ENCODE measurements at regions not wholly inside any gene's neighbourhood (a gene's known extent, or its start where the extent isn't known, plus 50 kb on each side); places are given as distances from the start of the nearest gene placed in this dataset.

DNA sequence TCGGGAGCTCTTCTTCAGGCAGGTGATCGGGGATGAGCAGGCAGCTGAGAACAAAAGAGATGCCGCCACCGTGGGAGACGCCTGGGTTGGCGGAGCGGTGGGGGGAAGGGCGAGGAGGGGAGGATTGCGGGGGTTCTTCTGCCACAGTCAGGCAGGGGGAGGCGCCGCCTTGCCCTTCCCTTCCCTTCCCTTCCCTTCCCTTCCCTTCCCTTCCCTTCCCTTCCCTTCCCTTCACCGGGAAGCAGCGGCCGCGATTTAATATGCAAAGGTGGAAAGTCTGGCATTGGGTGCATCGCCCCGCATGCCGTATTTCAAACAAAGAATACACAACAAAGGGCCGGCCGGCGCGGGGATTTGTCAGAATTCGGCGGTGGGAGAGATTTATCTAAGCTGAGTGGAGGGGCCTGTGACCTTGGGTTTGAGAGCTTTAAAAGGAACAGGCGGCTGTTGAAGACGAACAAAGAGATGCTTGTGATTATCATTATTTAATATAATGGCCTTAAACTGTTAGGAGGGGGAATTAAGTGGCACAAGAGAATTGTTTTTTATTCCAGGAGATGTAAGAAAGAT is 262.3 kb upstream of the TNRC6C start:
- no peak for DNase-seq (ENCODE audit: low read depth in 2 of 2)

DNA sequence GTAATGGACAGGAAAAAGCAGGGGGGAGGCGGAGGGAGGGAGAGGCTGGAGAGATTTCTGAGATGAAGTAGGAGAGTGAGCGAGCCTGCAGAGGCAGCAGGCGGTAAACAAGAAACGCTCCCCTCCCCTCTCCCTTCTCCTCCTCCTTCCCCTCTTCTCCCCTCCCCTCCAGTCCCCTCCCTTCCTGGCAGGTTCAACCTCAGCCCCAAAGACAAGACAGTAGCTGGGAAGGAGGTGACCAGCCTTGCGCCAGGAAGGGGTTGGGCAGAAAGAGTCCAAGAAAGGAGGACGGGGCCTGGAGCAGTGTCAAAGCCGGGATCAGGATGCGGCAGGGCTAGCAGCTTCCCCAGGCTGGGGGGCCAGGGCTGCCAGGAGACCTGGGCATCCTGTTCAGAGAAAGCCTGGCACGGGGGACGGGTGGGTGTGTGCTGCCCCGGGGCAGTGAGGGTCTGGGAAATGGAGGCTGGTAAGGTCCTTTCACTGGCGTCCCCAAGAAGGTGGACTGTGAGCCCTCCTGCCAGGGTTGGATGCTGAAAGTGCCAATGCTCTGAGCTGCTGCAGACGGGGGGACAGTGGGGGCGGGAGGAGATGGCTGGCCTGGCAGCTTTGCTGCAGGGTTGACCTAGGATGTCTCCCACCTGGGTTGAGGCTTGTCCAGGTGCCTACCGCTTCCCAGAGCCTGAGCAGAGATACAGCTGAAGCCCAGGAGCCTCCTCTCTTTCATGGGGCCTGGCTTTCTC is 261.6 kb upstream of the TNRC6C start:
- DNase-seq (ENCODE audit: low read depth in 2 of 2): no peak

DNA sequence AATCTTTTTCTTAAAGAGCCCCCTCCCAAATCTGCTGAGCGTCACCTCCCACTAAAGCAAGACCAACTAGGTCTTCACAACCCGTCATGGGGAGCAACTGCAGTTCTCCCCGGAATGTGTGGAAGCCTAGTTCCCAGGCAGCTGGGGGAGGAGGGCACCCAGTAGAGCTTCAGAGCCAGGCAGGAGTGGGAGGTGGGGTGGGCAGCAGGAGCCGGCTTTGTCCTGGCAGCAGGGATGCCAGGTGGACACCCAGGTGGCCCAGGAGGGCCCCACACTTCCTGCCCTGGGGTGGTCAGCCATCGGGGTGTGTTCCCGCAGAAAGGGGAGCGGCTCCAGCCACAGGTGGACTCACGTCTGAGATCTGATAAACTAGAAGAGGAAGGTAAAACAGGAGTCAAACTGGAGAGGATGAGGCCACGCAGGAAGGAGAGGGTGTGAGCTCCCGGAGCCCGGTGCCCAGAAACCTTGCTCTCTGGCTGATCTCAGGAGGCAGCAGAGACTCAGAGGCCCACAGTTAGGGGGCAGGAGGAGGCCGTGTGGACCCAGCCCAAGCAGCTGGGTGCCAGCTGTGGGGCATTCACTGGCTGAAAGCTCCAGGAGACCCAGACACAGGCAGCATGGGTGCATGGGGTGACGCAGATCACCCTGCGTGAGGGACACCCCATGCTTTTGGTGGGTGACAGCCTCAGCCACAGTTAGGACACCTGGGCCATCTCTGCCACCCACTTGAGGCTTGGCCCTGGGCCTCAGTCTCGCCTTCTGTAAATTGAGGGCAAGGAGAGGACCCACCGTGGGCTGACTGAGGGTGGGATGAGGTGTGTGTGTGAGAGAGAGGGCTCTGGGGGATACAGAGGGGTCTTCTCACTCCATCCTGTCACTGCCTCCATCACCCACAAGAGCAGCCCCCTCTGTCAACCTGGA is 260.8 kb upstream of the TNRC6C start:
- DNase-seq (ENCODE audit: low read depth in 2 of 2): no peak

DNA sequence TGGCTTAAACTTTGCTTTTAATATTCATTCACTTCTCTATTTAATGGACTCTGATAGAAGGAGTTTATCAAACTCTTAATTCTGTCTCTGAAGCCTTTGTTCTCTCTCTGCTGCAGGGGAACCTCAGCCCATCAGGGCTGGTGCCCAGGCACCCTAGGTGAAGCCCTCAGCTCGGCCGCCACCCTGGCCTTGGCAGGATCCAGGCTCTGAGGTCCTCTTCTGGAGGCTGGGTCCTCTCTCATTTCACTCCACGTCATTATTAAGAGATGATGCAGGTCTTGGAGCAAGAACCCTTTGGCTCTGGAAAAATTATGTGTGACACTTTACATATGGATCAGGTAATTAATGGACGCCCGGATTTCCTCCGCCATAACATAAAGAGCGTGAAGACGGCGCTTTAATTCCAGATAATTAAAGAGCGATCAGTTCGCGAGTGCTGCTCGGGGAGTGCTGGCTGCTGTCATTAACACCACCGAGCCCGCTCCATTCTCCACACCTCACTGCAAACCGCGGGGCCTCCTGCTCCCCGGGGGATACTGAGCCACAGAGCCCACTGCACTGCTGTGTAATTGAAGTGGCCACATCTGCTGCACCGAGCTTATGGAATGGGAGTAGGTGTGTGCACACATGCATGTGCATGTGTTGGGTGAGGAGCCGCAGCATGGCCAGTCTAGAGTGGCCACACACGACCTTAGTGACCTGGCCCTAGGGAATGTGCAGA is 259.4 kb upstream of the TNRC6C start:
- DNase-seq (ENCODE audit: low read depth in 2 of 2): no peak

DNA sequence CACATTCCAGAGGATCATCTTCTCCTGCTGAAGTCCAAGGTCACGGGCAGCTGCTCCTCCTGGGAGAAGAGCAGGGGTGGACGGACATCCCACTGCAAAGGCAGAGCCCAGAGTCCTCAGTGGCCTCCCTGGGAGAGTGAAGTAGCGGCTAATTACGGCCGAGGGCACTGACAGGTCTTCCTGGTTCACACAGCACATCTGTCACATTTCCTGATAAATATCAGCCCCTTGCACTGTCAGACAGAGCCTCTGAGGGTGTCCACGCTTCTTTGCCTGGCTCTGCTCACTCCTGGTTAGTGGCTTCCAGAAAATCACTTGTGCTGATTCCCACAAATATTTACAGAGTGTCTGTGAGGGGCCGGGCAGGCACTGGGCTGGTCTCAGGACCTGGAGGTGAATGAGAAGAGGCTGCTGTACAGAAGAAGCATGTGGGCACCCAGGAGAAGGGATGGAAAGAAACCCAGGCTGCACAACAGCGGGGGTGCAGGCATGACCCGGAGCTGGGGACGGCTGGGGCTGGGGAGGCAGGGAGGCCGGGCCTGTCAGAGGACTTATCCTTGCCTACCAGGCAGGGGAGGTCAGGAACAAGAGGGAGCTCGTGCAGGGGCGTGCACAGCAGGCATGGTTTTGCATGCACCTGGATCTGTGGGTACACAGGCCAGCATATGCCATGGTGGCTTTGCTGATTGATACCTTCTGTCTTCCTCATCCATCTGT is 258.2 kb upstream of the TNRC6C start:
- no peak for DNase-seq (ENCODE audit: low read depth in 2 of 2)

DNA sequence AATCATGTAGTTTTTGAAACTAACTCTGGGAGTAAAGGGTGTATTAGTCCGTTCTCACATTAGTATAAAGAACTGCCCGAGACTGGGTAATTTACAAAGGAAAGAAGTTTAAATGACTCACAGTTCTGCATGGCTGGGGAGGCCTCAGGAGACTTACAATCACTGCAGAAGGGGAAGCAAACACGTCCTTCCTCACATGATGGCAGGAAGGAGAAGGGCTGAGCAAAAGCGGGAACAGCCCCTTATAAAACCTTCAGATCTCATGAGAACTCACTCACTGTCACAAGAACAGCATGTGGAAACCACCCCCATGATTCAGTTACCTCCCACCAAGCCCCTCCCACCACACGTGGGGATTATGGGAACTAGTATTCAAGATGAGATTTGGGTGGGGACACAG is 256.5 kb upstream of the TNRC6C start:
- no peak for DNase-seq (ENCODE audit: low read depth in 2 of 2)

DNA sequence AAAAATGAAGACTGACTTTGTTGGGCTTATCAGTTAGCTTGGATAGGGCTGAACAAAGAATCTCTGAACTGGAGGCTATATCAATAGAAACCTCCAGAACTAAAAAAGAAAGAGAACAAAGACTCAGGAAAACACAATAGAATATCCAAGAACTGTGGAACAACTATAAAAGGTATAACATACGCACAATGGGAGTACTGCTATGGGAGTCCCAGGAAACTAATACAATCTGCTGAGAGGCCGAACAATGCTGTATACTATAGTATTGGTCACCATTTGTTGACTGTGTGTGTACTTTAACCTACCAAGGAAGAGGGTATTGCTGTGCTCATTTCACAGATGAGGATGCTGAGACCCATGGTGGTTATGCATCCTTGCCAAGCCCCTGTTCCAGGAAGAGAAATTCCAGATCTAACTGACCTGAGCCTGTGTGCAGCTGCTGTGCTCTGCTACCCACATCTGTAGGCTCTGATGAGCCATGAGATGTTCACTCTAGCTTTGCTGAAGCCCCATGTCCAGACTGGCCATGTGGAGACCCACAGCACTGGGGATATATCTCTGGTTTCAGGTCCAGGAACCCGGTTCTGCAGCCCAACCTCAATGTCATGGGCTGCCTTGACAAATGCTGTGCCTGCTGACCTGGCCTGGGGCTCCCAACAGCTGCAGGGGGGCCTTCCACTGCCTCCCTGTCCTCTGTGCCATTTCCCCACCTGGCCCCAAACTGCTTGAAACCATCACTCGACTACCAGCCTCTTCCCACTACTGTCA is 254.3 kb upstream of the TNRC6C start:
- no peak for DNase-seq (ENCODE audit: low read depth in 2 of 2)

DNA sequence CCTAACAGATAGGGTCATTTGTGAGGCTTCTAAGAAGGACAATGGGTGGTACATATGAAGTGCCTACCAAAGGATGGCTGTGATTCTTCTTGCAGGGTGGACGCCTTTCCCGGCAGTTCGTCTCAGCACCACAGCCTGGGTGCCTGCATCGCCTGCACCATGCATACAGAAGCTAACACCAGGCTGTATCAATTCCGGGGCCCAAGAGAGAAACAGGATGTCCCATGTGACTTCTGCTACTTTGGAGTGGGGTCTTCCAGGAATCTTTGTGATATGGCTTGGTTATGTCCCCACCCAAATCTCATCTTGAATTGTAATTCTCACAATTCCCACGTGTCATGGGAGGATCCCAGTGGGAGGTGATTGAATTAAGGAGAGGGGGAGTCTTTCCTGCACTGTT is 251.6 kb upstream of the TNRC6C start:
- DNase-seq (ENCODE audit: low read depth in 2 of 2): no peak

DNA sequence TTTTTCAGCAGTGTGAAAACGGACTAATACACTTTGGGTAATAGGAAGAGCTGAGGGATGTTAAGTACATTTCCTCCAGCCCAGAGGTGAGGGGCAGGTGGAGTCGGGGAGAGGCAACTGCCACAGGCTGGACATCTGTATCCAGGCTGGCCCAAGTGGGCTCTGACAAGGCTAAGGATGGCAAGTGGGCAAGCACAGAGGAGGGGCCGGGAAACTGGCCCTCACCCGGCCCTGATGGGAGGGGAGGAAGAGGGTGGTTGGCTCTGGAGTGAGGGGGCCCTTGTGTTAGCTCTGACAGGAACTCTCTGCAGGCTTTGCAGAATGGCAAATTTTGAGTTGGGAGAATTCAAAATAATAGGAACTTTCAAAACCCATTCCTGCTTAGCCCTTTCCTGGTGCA is 251.0 kb upstream of the TNRC6C start:
- DNase-seq (ENCODE audit: low read depth in 2 of 2): no peak

DNA sequence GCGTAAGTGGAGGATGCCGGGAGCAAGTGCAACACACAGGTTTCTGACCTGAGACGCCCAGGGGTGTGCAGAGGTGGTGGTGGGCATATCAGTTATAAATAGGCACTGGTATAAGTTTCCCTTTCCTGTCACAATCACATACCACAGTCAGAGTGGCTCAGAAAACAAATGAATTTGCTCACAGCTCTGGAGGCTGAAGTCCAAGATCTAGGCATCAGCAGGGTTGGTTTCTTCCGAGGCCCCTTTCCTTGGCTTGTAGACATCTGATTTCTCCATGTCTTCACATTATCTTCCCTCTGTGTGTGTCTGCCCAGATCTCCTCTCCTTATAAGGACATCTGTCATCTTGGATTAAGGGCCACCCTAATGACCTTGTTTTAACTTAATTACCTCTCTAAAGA is 250.5 kb upstream of the TNRC6C start:
- no peak for DNase-seq (ENCODE audit: low read depth in 2 of 2)

DNA sequence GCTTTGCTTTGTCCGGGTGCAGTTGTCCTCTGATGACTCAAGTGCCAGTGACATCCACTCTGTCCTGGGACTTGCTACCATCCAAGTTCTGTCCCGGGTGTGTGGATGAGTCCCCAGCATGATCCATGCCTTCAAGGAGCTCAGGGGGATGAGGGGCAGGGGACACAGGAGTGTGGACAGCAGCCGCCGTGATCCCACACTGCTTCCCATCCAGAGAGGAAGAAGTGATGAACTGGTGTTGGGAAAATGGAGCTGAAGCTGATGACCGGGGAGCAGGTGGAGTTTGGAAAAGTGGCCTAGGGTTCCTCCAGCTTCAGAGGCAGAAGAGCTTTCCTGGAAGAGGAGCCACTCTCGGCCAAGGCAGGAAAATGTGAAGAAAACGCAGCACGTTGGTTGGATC is 249.6 kb upstream of the TNRC6C start:
- no peak for DNase-seq (ENCODE audit: low read depth in 2 of 2)

DNA sequence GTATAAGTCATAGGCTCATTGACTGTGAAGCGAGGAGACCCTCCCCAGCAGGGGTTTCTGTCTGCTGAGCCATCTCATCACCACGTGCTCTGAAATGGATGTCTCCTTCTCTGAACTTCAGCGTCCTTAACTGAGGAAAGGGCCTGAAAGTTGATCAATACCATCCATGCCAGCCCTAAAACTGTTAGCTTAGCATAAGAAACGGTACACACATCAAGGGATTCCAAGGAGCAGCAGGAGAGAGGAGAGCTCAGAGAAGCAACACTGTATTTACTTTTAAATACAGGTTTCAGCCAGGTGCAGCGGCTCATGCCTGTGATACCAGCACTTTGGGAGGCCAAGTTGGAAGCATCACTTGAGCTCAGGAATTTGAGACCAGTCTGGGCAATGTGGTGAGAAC is 248.9 kb upstream of the TNRC6C start:
- DNase-seq (ENCODE audit: low read depth in 2 of 2): no peak

DNA sequence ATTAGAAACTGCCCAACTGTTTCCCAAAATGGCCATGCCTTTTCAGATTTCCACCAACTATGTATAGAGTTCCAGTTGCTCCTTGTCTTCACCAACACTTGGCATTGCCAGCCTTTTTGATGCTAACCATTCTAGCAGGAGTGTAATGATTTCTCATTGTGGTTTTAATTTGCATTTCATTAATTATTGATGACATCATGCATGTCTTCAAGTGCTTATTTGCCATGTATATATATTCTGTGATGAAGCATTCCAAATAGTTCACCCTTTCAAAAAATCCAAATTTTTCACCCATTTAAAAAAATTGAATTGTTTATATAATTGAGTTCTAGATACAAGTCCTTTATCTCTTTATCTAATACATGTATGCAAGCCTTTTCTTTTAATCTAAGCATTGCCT is 245.9 kb upstream of the TNRC6C start:
- DNase-seq (ENCODE audit: low read depth in 2 of 2): no peak

DNA sequence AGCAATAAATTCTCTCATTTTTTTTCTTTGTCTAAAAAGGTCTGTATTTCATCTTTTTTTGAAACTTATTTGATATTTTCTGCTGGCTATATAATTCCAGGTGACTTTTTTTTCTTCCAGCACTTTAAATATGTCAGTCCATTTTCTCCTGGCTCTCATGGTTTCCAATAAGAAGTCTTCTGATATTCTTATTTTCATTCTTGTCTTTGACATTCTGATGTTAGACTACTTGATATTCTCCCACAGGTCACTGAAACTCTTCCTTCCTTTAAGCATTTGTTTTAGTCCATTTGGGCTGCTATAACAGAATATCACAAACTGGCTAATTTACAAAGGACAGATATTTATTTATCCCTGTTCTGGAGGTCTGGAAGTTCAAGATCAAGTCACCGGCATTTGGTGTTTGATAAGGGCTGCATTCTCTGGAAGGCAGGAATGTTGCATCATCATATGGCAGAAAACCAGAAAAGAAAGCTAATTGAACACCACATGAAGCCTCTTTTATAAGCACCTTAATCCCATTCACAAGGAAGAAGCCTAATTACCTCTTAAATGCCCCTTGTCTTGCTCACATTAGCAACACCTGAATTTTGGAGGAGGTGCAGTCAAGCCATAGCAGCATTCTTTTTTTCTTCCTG is 242.1 kb upstream of the TNRC6C start:
- DNase-seq (ENCODE audit: low read depth in 2 of 2): no peak

DNA sequence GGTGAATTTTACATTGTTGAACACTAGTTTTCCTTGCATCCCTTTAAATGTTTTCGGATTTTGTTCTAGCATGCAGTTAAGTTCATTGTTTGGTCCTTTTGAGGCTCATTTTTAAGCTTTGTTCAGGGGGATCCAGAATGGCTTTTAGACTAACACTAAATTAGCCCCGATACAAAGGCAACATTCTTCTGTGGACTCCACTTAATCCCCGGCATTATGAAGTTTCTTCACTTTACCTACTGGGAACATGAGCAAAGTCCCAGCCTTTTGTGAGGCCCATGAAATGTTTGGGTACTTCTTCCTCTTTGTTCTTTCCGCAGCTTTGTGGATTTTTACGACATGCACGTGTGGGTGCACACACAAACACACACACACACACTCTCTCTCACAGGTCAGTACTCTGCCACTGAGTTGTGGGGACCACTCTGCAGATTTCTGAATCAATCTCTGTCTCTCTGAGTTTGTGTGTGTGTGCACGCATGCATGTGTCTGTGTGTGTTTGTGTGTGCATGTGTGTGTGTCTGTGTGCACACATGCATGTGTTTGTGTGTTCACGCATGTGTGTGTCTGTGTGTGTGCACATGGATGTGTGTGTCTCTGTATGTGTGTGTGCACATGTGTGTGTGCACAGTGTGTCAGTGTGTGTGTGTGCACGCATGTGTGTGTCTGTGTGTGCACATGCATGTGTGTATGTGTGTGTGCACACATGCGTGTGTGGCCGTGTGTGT is 240.4 kb upstream of the TNRC6C start:
- DNase-seq (ENCODE audit: low read depth in 2 of 2): no peak

DNA sequence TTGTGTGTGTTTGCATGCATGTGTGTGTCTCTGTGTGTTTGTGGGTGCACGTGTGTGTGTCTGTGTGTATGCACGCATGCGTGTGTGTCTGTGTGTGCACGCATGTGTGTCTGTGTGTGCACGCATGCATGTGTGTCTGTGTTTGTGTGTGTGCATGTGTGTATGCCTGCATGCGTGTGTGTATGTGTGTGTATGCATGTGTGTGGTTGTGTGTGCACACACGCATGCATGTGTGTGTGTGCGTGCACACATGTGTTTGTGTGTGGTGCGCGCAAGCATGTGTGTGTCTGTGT is 239.9 kb upstream of the TNRC6C start:
- DNase-seq (ENCODE audit: low read depth in 2 of 2): no peak

DNA sequence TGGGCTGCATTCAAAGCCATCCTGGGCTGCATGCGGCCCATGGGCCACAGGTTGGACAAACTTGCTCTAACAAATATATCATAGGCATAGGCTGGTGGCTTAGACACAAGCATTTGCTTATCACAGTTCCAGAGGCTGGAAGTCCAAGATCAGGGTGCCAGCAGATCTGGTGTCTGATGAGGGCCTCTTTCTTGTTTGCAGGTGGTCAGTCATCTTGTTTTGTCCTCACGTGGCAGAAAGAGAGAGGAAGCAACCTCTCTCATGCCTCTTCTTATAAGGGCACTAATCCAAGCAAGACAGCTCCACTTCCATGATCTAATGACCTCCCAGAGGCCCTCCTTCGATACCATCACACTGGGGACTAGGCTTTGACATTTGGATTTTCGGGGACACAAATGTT is 238.7 kb upstream of the TNRC6C start:
- no peak for DNase-seq (ENCODE audit: low read depth in 2 of 2)

DNA sequence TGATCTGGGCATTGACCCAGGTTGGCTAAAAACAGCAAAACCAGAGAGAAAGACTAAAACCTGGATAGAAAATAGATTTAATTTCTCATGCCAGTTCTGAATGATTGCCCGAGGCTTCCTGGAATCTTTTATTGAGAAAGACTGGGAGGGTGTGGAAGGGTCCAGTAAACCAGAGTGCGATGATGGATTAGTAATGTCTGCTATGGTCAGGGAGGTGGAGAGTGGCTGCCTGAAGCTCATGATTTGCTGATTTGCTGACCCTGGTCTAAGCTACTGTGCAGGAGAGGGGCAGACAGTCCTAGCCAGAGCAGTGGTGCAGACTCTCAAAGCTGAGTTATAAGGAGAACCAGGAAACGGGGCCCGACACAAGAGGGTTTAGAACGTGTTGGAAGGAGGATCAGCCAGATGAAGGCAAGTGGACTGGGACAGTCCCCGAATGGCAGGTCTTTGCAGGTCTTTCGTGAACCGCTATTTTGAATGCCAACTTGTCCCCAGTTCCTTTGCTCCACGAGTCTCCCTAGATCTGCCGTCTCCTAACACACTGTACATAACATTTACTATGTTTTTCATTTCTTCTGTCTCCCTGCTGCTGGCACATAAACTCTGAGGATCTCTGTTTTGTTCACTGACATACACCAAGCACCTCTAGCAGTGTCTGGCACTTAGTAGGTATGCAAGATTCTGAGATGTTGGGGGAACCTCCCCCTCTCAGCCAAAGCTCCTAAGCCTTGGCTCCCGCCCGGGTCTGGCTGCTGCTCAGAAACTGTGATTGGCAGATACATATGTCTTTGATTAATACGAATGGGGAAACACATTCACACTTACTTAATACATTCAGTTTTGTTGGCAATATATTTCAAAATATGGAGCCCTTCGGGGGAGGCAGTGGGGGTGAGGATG is 237.3 kb upstream of the TNRC6C start:
- no peak for DNase-seq (ENCODE audit: low read depth in 2 of 2)

DNA sequence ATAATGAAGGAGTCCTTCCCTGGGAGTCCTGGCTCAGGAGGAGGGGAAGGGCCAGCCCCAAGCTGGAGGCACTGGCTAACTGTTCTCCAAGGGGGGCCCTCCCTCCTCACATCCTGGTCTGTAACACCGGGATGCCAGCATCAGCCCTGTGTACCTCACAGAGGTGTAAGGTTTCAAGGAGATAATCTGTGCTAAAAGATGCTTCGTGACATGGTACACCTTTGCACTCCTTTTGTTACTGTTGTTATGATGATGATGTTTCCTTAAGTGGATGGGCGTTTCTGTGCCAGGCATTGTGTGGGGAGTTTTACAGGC is 236.7 kb upstream of the TNRC6C start:
- no peak for DNase-seq (ENCODE audit: low read depth in 2 of 2)
